Caco-2 (cell line): ENCODE measurements at regions not wholly inside any gene's neighbourhood (a gene's known extent, or its start where the extent isn't known, plus 50 kb on each side); places are given as distances from the start of the nearest gene placed in this dataset.

Source experiments
- BruUV-seq: library from RNA; stranded (reverse); fragments of 400-500 nt; replicated peaks from 2 replicates; lab custom pipeline; 2021; lab: Mats Ljungman, UMichigan
- CTCF ChIA-PET: fragments of 300-600 bp; sonication (Branson Sonifier 250); formaldehyde crosslinking; loops from one replicate; lab custom pipeline; 2022; ENCODE audit warnings: antibody characterized with exemption; lab: Charles Lee
- POLR2A ChIA-PET: fragments of 300-600 bp; sonication (Branson Sonifier 250); formaldehyde crosslinking; loops from one replicate; lab custom pipeline; 2022; ENCODE audit warnings: antibody characterized with exemption; lab: Charles Lee
- DNase-seq, 2 experiments: peaks; one replicate each; pipeline versions ENCODE4 v3.0.0 to v3.0.0-alpha.2; 2020 to 2022
- H3K27me3 ChIP-seq: replicated peaks from 2 replicates; pipeline ENCODE4 v1.6.0; 2011; ENCODE audit warnings: low read length; ENCODE audit not compliant: control insufficient read depth, insufficient read depth
- H3K36me3 ChIP-seq: 2 replicates; pipeline ENCODE4 v1.5.1; 2011; ENCODE audit warnings: low read length; ENCODE audit not compliant: control insufficient read depth, insufficient read depth
- H3K4me1 ChIP-seq: fragments of 250-450 bp; sonication (Bioruptor Pico); 2 replicates; pipeline ENCODE4 v1.5.1; 2020; ENCODE audit warnings: mild to moderate bottlenecking
- H3K4me3 ChIP-seq: 2 replicates; pipeline ENCODE4 v1.5.1; 2011; ENCODE audit warnings: low read depth, mild to moderate bottlenecking, control low read depth, low read length
- H3K9me3 ChIP-seq: fragments of 250-450 bp; sonication (Bioruptor Pico); 2 replicates; pipeline ENCODE4 v1.5.1; 2020; ENCODE audit warnings: mild to moderate bottlenecking, moderate library complexity
- H3K27ac Mint-ChIP-seq: one replicate; pipeline ENCODE4 v1.8.0; 2022; ENCODE audit warnings: mixed read lengths; ENCODE audit not compliant: unreplicated experiment
- H3K27me3 Mint-ChIP-seq: one replicate; pipeline ENCODE4 v1.8.0; 2022; ENCODE audit warnings: mixed read lengths; ENCODE audit not compliant: insufficient read depth, unreplicated experiment
- H3K36me3 Mint-ChIP-seq: one replicate; pipeline ENCODE4 v1.8.0; 2022; ENCODE audit warnings: mild to moderate bottlenecking, mixed read lengths; ENCODE audit not compliant: insufficient read depth, unreplicated experiment
- H3K4me1 Mint-ChIP-seq: one replicate; pipeline ENCODE4 v1.8.0; 2022; ENCODE audit warnings: low read depth, mixed read lengths; ENCODE audit not compliant: unreplicated experiment
- H3K4me3 Mint-ChIP-seq: one replicate; pipeline ENCODE4 v1.8.0; 2022; ENCODE audit warnings: mild to moderate bottlenecking, moderate library complexity, mixed read lengths; ENCODE audit not compliant: unreplicated experiment
- H3K9me3 Mint-ChIP-seq: one replicate; pipeline ENCODE4 v1.8.0; 2022; ENCODE audit warnings: mixed read lengths; ENCODE audit not compliant: unreplicated experiment
- CTCF ChIP-seq, 2 experiments: fragments of 200-600 bp in 1 of 2; IDR thresholded peaks; 1 replicate in 1 of 2; 2 replicates in 1 of 2; pipeline versions ENCODE4 v1.5.1 to v1.8.0; 2011 to 2022; ENCODE audit warnings: antibody characterized with exemption in 1 of 2, control low read depth in 1 of 2, inconsistent platforms in 1 of 2, low read depth in 1 of 2, low read length in 1 of 2, mild to moderate bottlenecking in 1 of 2, moderate library complexity in 1 of 2; ENCODE audit not compliant: insufficient read depth in 1 of 2, severe bottlenecking in 1 of 2, unreplicated experiment in 1 of 2
- intact Hi-C: fragments of 100-400 bp; cut with micrococcal nuclease; formaldehyde crosslinking; loops from one replicate; pipeline ENCODE4 v1.10.0; 2022; ENCODE audit not compliant: unreplicated experiment

DNA sequence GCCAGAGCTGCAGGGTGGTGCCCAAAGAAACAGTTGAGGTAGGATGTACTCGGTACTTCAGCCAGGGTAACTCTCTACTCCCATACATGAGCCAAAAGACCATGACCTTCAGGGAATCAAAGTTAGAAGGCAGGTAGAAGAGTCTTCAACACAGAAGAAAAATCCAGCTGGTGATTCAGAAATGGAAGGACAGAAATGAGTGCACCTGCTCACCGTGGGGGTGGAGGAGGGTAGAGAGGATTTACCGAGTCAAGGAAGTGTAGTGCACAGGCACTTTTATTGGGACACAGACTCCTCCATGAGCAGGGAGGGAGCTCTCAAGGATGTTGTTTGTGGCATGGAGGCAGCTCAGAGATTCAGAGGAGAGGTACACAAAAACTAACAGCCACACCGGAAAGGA, 330.3 kb upstream of the PRDM1 start:
- no peaks in the 10 kb centered on the region for H3K36me3 ChIP-seq
- no peaks in the 10 kb centered on the region for H3K9me3 ChIP-seq
- Mint-ChIP-seq H3K27ac (no peak overlapping the region), H3K27me3 (no peaks in the 10 kb centered on the region), H3K9me3 (peaks cover 10% of the 10 kb centered on the region), H3K36me3 (no peaks in the 10 kb centered on the region), H3K4me3 (no peak overlapping the region), H3K4me1 (peaks cover 16% of the 10 kb centered on the region)
- ChIA-PET POLR2A (no interaction called here), CTCF (no interaction called here)
- no peak for TF ChIP-seq CTCF (IDR thresholded peaks at IDR 0.05; ENCODE audit: insufficient read depth in 1 of 2, low read depth in 1 of 2, low read length in 1 of 2, severe bottlenecking in 1 of 2, unreplicated experiment in 1 of 2)
- no TSS peak for BruUV-seq
- DNase-seq: no peak
- H3K4me1 ChIP-seq: 0 out of 2 replicates have a peak, but pooled peaks cover 3% of the 10 kb centered on the region
- intact Hi-C loops: no loop called here
- H3K27me3 ChIP-seq: no peaks in the 10 kb centered on the region
- H3K4me3 ChIP-seq: no peak overlapping the region

- Mint-ChIP-seq H3K4me3 (no peak overlapping the region), H3K27me3 (no peaks in the 10 kb centered on the region), H3K9me3 (peaks cover 10% of the 10 kb centered on the region), H3K36me3 (no peaks in the 10 kb centered on the region), H3K4me1 (peaks cover 7% of the 10 kb centered on the region), H3K27ac (no peak overlapping the region)
- DNase-seq: no peak
- no peak overlapping the region for H3K4me3 ChIP-seq
- H3K4me1 ChIP-seq: no peaks in the 10 kb centered on the region
- H3K36me3 ChIP-seq: no peaks in the 10 kb centered on the region
- intact Hi-C loops: no loop called here
- ChIA-PET CTCF (no interaction called here), POLR2A (no interaction called here)
- no peaks in the 10 kb centered on the region for H3K27me3 ChIP-seq
- no peaks in the 10 kb centered on the region for H3K9me3 ChIP-seq
- BruUV-seq: no TSS peak
- no peak for TF ChIP-seq CTCF (IDR thresholded peaks at IDR 0.05; ENCODE audit: insufficient read depth in 1 of 2, low read depth in 1 of 2, low read length in 1 of 2, severe bottlenecking in 1 of 2, unreplicated experiment in 1 of 2)
Measured at GRCh38 chr6:105753620-105754211, 332.4 kb upstream of the PRDM1 start.

- intact Hi-C loops: no loop called here
- H3K4me3 Mint-ChIP-seq: no peak overlapping the region
- BruUV-seq: no TSS peak
- H3K9me3 Mint-ChIP-seq: peaks cover 10% of the 10 kb centered on the region
- ChIA-PET CTCF (no interaction called here), POLR2A (no interaction called here)
- TF ChIP-seq CTCF (IDR thresholded peaks at IDR 0.05; ENCODE audit: insufficient read depth in 1 of 2, low read depth in 1 of 2, low read length in 1 of 2, severe bottlenecking in 1 of 2, unreplicated experiment in 1 of 2): no peak
- H3K4me1 ChIP-seq: no peaks in the 10 kb centered on the region
- no peaks in the 10 kb centered on the region for H3K9me3 ChIP-seq
- H3K27ac Mint-ChIP-seq: no peak overlapping the region
- no peaks in the 10 kb centered on the region for H3K27me3 Mint-ChIP-seq
- H3K36me3 ChIP-seq: no peaks in the 10 kb centered on the region
- H3K36me3 Mint-ChIP-seq: no peaks in the 10 kb centered on the region
- no peak overlapping the region for H3K4me3 ChIP-seq
- DNase-seq: no peak
- H3K27me3 ChIP-seq: no peaks in the 10 kb centered on the region
- peaks cover 7% of the 10 kb centered on the region for H3K4me1 Mint-ChIP-seq
Measured at GRCh38 chr6:105753207-105753606, 332.9 kb upstream of the PRDM1 start.
